OCI-LY1 (cell line): ENCODE measurements at regions not wholly inside any gene's neighbourhood (a gene's known extent, or its start where the extent isn't known, plus 50 kb on each side); places are given as distances from the start of the nearest gene placed in this dataset.

Experiments
- H2AFZ ChIP-seq: fragments of 200-600 bp; sonication (generic), shearing (Covaris generic); 2 replicates; pipeline ENCODE4 v1.6.0; 2014; ENCODE audit warnings: antibody characterized with exemption, mild to moderate bottlenecking, low read length
- H3F3A ChIP-seq: fragments of 200-600 bp; sonication (generic), shearing (Covaris generic); 2 replicates; pipeline ENCODE4 v1.6.0; 2014; ENCODE audit warnings: mild to moderate bottlenecking, antibody characterized with exemption, low read length, moderate library complexity; ENCODE audit not compliant: insufficient read depth
- H3K27ac ChIP-seq: fragments of 200-600 bp; sonication (generic); 2 replicates; pipeline ENCODE4 v1.5.1; 2014; ENCODE audit warnings: low read length, mixed run types, mild to moderate bottlenecking, low read depth; ENCODE audit not compliant: poor library complexity, severe bottlenecking
- H3K27me3 ChIP-seq: fragments of 200-600 bp; sonication (generic); 2 replicates; pipeline ENCODE4 v1.6.0; 2014; ENCODE audit warnings: antibody characterized with exemption, mild to moderate bottlenecking, low read length, moderate library complexity; ENCODE audit not compliant: insufficient read depth
- H3K36me3 ChIP-seq: fragments of 200-600 bp; sonication (generic); 2 replicates; pipeline ENCODE4 v1.6.1; 2014; ENCODE audit warnings: mild to moderate bottlenecking, antibody characterized with exemption, low read length, moderate library complexity, mixed read lengths; ENCODE audit not compliant: insufficient read depth
- H3K4me1 ChIP-seq: fragments of 200-600 bp; sonication (generic); 2 replicates; pipeline ENCODE4 v1.5.1; 2014; ENCODE audit warnings: mild to moderate bottlenecking, low read length, moderate library complexity; ENCODE audit not compliant: insufficient read depth, severe bottlenecking
- H3K4me2 ChIP-seq: fragments of 200-600 bp; sonication (generic), shearing (Covaris generic); 2 replicates; pipeline ENCODE4 v1.6.1; 2014; ENCODE audit warnings: low read length
- H3K4me3 ChIP-seq: fragments of 200-600 bp; sonication (generic); 2 replicates; pipeline ENCODE4 v1.5.1; 2014; ENCODE audit warnings: low read length, low read depth, mild to moderate bottlenecking, mixed read lengths; ENCODE audit not compliant: poor library complexity, severe bottlenecking
- H3K79me2 ChIP-seq: fragments of 200-600 bp; shearing (Covaris generic); 2 replicates; pipeline ENCODE4 v1.6.1; 2016; ENCODE audit warnings: mixed run types, low read length, mixed read lengths; ENCODE audit not compliant: insufficient read depth
- H3K9ac ChIP-seq: fragments of 200-600 bp; sonication (generic), shearing (Covaris generic); 2 replicates; pipeline ENCODE4 v1.6.1; 2014; ENCODE audit warnings: mild to moderate bottlenecking, low read length, mixed read lengths
- H3K9me2 ChIP-seq: fragments of 200-600 bp; sonication (generic), shearing (Covaris generic); 2 replicates; pipeline ENCODE4 v1.6.1; 2014; ENCODE audit warnings: low read depth, mild to moderate bottlenecking, low read length, mixed read lengths
- H3K9me3 ChIP-seq: fragments of 200-600 bp; shearing (Covaris generic); 2 replicates; pipeline ENCODE4 v1.6.1; 2014; ENCODE audit warnings: low read length, mixed read lengths
- H4K20me1 ChIP-seq: fragments of 200-600 bp; sonication (generic), shearing (Covaris generic); 2 replicates; pipeline ENCODE4 v1.6.0; 2016; ENCODE audit warnings: mild to moderate bottlenecking, low read length; ENCODE audit not compliant: insufficient read depth
- EZH2 ChIP-seq: fragments of 200-600 bp; sonication (generic), shearing (Covaris generic); IDR thresholded peaks from 2 replicates; pipeline ENCODE4 v1.8.0; 2017; ENCODE audit warnings: borderline replicate concordance, mixed run types, mild to moderate bottlenecking, antibody characterized with exemption, low read length, moderate library complexity, mixed read lengths
- TF ChIP-seq, protein P1 (sequence below): fragments of 200-600 bp; sonication (generic), shearing (Covaris generic); IDR thresholded peaks from 2 replicates; pipeline ENCODE4 v1.5.1; 2017; ENCODE audit warnings: mild to moderate bottlenecking, antibody characterized with exemption, low read length, moderate library complexity, mixed read lengths

DNA sequence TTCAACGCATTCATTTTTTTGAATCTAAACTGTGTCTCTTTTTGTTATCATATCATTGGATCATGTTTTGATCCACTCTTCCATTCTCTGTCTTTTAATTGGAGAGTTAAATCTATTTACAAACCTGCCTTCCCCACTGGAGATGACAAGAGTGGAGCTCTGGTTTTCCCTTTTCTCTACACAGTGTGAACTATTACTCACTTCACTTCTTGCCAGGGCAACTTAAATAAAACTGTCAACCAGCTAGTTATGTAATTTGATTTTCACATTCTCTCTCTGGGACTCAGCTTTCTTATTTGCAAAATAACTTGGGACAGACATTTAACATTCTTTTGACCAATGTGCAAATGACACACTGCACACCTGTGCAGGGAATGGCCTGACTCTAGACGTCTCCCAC is 230.8 kb upstream of the CST7 start:
- Histone ChIP-seq H3K9me2 (no peaks in the 10 kb centered on the region), H3K27ac (no peak overlapping the region), H3K9me3 (no peaks in the 10 kb centered on the region), H3K4me3 (no peak overlapping the region), H3K27me3 (no peaks in the 10 kb centered on the region), H3K36me3 (no peaks in the 10 kb centered on the region), H3F3A (no peaks in the 10 kb centered on the region), H3K9ac (no peak overlapping the region), H3K79me2 (no peaks in the 10 kb centered on the region), H3K4me2 (no peak overlapping the region), H4K20me1 (no peaks in the 10 kb centered on the region), H2AFZ (no peak overlapping the region), H3K4me1 (no peaks in the 10 kb centered on the region)
- no peak for TF ChIP-seq EZH2
- TF ChIP-seq, protein P1, sequence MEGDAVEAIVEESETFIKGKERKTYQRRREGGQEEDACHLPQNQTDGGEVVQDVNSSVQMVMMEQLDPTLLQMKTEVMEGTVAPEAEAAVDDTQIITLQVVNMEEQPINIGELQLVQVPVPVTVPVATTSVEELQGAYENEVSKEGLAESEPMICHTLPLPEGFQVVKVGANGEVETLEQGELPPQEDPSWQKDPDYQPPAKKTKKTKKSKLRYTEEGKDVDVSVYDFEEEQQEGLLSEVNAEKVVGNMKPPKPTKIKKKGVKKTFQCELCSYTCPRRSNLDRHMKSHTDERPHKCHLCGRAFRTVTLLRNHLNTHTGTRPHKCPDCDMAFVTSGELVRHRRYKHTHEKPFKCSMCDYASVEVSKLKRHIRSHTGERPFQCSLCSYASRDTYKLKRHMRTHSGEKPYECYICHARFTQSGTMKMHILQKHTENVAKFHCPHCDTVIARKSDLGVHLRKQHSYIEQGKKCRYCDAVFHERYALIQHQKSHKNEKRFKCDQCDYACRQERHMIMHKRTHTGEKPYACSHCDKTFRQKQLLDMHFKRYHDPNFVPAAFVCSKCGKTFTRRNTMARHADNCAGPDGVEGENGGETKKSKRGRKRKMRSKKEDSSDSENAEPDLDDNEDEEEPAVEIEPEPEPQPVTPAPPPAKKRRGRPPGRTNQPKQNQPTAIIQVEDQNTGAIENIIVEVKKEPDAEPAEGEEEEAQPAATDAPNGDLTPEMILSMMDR: no peak

DNA sequence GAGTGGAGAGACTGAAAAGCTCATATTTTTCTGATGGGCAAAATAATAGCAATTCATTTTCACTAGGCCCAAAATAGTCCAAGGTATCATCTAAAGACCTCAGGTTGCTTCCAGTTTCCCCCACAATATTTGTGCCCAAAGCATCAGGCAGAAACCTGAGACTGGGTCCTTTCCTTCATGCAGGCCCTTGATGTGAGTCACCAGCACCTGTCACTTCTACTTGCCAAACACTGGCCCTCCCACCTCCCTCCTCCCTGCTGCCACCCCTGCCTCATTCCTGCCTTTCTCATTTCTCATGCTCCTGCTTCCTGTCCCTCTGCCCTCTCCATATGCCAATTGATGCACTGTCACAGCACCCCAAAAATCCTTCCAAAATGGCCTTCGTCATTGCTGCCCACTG is 230.4 kb upstream of the CST7 start:
- H3K9ac ChIP-seq: no peak overlapping the region
- no peaks in the 10 kb centered on the region for H3K27me3 ChIP-seq
- H3K9me3 ChIP-seq: no peaks in the 10 kb centered on the region
- H3K36me3 ChIP-seq: no peaks in the 10 kb centered on the region
- no peaks in the 10 kb centered on the region for H3K4me1 ChIP-seq
- no peak overlapping the region for H3K4me2 ChIP-seq
- no peak overlapping the region for H3K27ac ChIP-seq
- H3K9me2 ChIP-seq: no peaks in the 10 kb centered on the region
- H3K79me2 ChIP-seq: no peaks in the 10 kb centered on the region
- no peaks in the 10 kb centered on the region for H3F3A ChIP-seq
- no peaks in the 10 kb centered on the region for H4K20me1 ChIP-seq
- H2AFZ ChIP-seq: no peak overlapping the region
- H3K4me3 ChIP-seq: no peak overlapping the region
- TF ChIP-seq, protein P1: no peak
- TF ChIP-seq EZH2: no peak

DNA sequence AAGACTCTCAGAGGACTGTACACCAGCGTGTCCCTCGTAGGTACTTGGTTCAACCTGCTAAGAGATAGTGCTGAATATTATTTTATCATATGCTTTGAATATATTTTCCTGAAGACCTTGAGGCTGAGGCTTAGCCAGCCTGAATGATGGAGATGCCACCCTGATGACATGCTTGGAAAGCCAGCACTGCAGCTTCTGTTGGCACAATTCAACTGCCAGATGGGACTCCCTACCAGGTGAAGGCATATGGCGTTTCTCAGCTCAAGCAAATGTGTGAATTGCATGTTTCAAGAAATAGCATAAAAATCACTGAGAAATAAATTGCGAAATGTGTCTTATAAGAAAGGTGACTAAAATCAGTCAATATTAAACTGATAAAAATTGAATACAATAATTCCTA is 228.1 kb upstream of the CST7 start:
- Histone ChIP-seq H4K20me1 (no peaks in the 10 kb centered on the region), H2AFZ (no peak overlapping the region), H3F3A (no peaks in the 10 kb centered on the region), H3K79me2 (no peaks in the 10 kb centered on the region), H3K4me2 (no peak overlapping the region), H3K9me3 (no peaks in the 10 kb centered on the region), H3K4me3 (no peak overlapping the region), H3K9me2 (no peaks in the 10 kb centered on the region), H3K27me3 (0 out of 2 replicates have a peak, but pooled peaks cover 3% of the 10 kb centered on the region), H3K4me1 (no peaks in the 10 kb centered on the region), H3K27ac (no peak overlapping the region), H3K36me3 (no peaks in the 10 kb centered on the region), H3K9ac (no peak overlapping the region)
- TF ChIP-seq, protein P1: no peak
- no peak for TF ChIP-seq EZH2
